Activated CD8-positive, alpha-beta memory T cell treated with anti-CD3 and anti-CD28 coated beads, Interleukin-2, amount 10 ng/mL, durations not matched to agents 7 days and 5 days (primary cell): ENCODE measurements at regions not wholly inside any gene's neighbourhood (a gene's known extent, or its start where the extent isn't known, plus 50 kb on each side); places are given as distances from the start of the nearest gene placed in this dataset.

Experiments used
- ATAC-seq: fragments of 150-1000 bp; cut with Tn5 transposase; one replicate; pipeline ENCODE4 v1.10.0; 2021; ENCODE audit warnings: moderate library complexity
- CTCF ChIA-PET: fragments of 350-600 bp; sonication (Branson Sonifier 250); formaldehyde crosslinking; loops from one replicate; lab custom pipeline; 2021; ENCODE audit warnings: antibody characterized with exemption; lab: Charles Lee
- DNase-seq: peaks from one replicate; pipeline ENCODE4 v3.0.0-alpha.2; 2020
- H3K27ac Mint-ChIP-seq: one replicate; pipeline ENCODE4 v1.8.0; 2021; ENCODE audit warnings: mild to moderate bottlenecking, mixed read lengths
- H3K27me3 Mint-ChIP-seq: one replicate; pipeline ENCODE4 v1.8.0; 2021; ENCODE audit warnings: mixed read lengths
- H3K36me3 Mint-ChIP-seq: one replicate; pipeline ENCODE4 v1.8.0; 2021; ENCODE audit warnings: mild to moderate bottlenecking, mixed read lengths
- H3K4me1 Mint-ChIP-seq: one replicate; pipeline ENCODE4 v1.8.0; 2021; ENCODE audit warnings: mixed read lengths
- H3K4me3 Mint-ChIP-seq: one replicate; pipeline ENCODE4 v1.8.0; 2021; ENCODE audit warnings: mild to moderate bottlenecking, moderate library complexity, mixed read lengths
- H3K9me3 Mint-ChIP-seq: one replicate; pipeline ENCODE4 v1.8.0; 2022; ENCODE audit warnings: low read depth, mixed read lengths

GRCh38 chr15:31571676-31572075 is 245.0 kb downstream of the KLF13 start:
- Mint-ChIP-seq H3K36me3 (no peaks in the 10 kb centered on the region), H3K27ac (no peak overlapping the region), H3K4me1 (no peaks in the 10 kb centered on the region), H3K4me3 (no peak overlapping the region), H3K9me3 (peaks cover 3% of the 10 kb centered on the region), H3K27me3 (peaks cover 7% of the 10 kb centered on the region)
- DNase-seq, result peak; percentile 3
- CTCF ChIA-PET, result interaction anchor here (0.8 kb wide), 1 partner anchor 12 kb away, joined by 3 read pairs; no protein-coding TSS in a partner anchor
- ATAC-seq, result no peak

- Mint-ChIP-seq H3K4me1 (no peaks in the 10 kb centered on the region), H3K36me3 (no peaks in the 10 kb centered on the region), H3K27ac (no peak overlapping the region), H3K27me3 (peaks cover 16% of the 10 kb centered on the region), H3K9me3 (no peaks in the 10 kb centered on the region), H3K4me3 (no peak overlapping the region)
- DNase-seq, result no peak
- ATAC-seq, result no peak
- CTCF ChIA-PET, result no interaction called here
These were observed 247.1 kb downstream of the KLF13 start for GRCh38 chr15:31573759-31574158.

GRCh38 chr15:31574766-31575165 is 248.1 kb downstream of the KLF13 start:
- Mint-ChIP-seq H3K9me3 (no peaks in the 10 kb centered on the region), H3K4me3 (no peak overlapping the region), H3K36me3 (no peaks in the 10 kb centered on the region), H3K4me1 (no peaks in the 10 kb centered on the region), H3K27me3 (peaks cover 16% of the 10 kb centered on the region), H3K27ac (no peak overlapping the region)
- ATAC-seq (no peak), DNase-seq (peak; percentile 7)
- CTCF ChIA-PET, result no interaction called here

- ATAC-seq, result no peak
- no peak overlapping the region for H3K4me3 Mint-ChIP-seq
- no peaks in the 10 kb centered on the region for H3K4me1 Mint-ChIP-seq
- CTCF ChIA-PET, result no interaction called here
- no peak overlapping the region for H3K27ac Mint-ChIP-seq
- H3K27me3 Mint-ChIP-seq, result peaks cover 21% of the 10 kb centered on the region
- no peak for DNase-seq
- no peaks in the 10 kb centered on the region for H3K36me3 Mint-ChIP-seq
- peaks cover 2% of the 10 kb centered on the region for H3K9me3 Mint-ChIP-seq
These were observed 250.5 kb downstream of the KLF13 start for GRCh38 chr15:31577108-31577507.

- CTCF ChIA-PET, result no interaction called here
- H3K27ac Mint-ChIP-seq, result no peak overlapping the region
- no peak for DNase-seq
- peaks cover 18% of the 10 kb centered on the region for H3K27me3 Mint-ChIP-seq
- peaks cover 7% of the 10 kb centered on the region for H3K9me3 Mint-ChIP-seq
- H3K4me1 Mint-ChIP-seq, result no peaks in the 10 kb centered on the region
- ATAC-seq, result no peak
- no peaks in the 10 kb centered on the region for H3K36me3 Mint-ChIP-seq
- H3K4me3 Mint-ChIP-seq, result no peak overlapping the region
These were observed 252.6 kb downstream of the KLF13 start for GRCh38 chr15:31579282-31579681.

- peaks cover 14% of the 10 kb centered on the region for H3K27me3 Mint-ChIP-seq
- no peaks in the 10 kb centered on the region for H3K4me1 Mint-ChIP-seq
- CTCF ChIA-PET, result no interaction called here
- no peak overlapping the region for H3K27ac Mint-ChIP-seq
- ATAC-seq (no peak), DNase-seq (no peak)
- no peaks in the 10 kb centered on the region for H3K36me3 Mint-ChIP-seq
- H3K4me3 Mint-ChIP-seq, result no peak overlapping the region
- H3K9me3 Mint-ChIP-seq, result peaks cover 7% of the 10 kb centered on the region
These were observed 253.3 kb downstream of the KLF13 start for GRCh38 chr15:31579976-31580375.

- no peak overlapping the region for H3K4me3 Mint-ChIP-seq
These were observed 257.6 kb downstream of the KLF13 start for GRCh38 chr15:31584195-31584594.

GRCh38 chr15:31585240-31585639 is 258.6 kb downstream of the KLF13 start:
- CTCF ChIA-PET, result no interaction called here
- H3K36me3 Mint-ChIP-seq, result no peaks in the 10 kb centered on the region
- ATAC-seq, result no peak
- H3K9me3 Mint-ChIP-seq, result peaks cover 7% of the 10 kb centered on the region
- no peak overlapping the region for H3K4me3 Mint-ChIP-seq
- no peaks in the 10 kb centered on the region for H3K4me1 Mint-ChIP-seq
- DNase-seq, result no peak
- H3K27me3 Mint-ChIP-seq, result peaks cover 11% of the 10 kb centered on the region
- H3K27ac Mint-ChIP-seq, result no peak overlapping the region

More at GRCh38 chr15:31584195-31584594, 257.6 kb downstream of the KLF13 start:
- Mint-ChIP-seq H3K27me3 (peaks cover 14% of the 10 kb centered on the region), H3K9me3 (peaks cover 7% of the 10 kb centered on the region), H3K4me1 (no peaks in the 10 kb centered on the region), H3K27ac (no peak overlapping the region), H3K36me3 (no peaks in the 10 kb centered on the region)
- ATAC-seq (no peak), DNase-seq (no peak)
- CTCF ChIA-PET, result interaction anchor here (1.0 kb wide), 1 partner anchor 12 kb away, joined by 3 read pairs; no protein-coding TSS in a partner anchor

GRCh38 chr15:31586841-31587240 is 260.2 kb downstream of the KLF13 start:
- Mint-ChIP-seq H3K4me1 (no peaks in the 10 kb centered on the region), H3K27me3 (peaks cover 10% of the 10 kb centered on the region), H3K27ac (no peak overlapping the region), H3K36me3 (no peaks in the 10 kb centered on the region), H3K4me3 (no peak overlapping the region), H3K9me3 (peaks cover 5% of the 10 kb centered on the region)
- no peak for ATAC-seq
- no peak for DNase-seq
- CTCF ChIA-PET, result no interaction called here

- ATAC-seq (no peak), DNase-seq (no peak)
- Mint-ChIP-seq H3K4me1 (no peaks in the 10 kb centered on the region), H3K36me3 (no peaks in the 10 kb centered on the region), H3K9me3 (peaks cover 4% of the 10 kb centered on the region), H3K4me3 (no peak overlapping the region), H3K27me3 (peaks cover 8% of the 10 kb centered on the region), H3K27ac (no peak overlapping the region)
- CTCF ChIA-PET, result no interaction called here
These were observed 260.9 kb downstream of the KLF13 start for GRCh38 chr15:31587583-31587982.

GRCh38 chr15:31590609-31591008 is 264.0 kb downstream of the KLF13 start:
- H3K9me3 Mint-ChIP-seq, result no peaks in the 10 kb centered on the region
- DNase-seq (no peak), ATAC-seq (no peak)
- no peaks in the 10 kb centered on the region for H3K4me1 Mint-ChIP-seq
- no peak overlapping the region for H3K4me3 Mint-ChIP-seq
- H3K27me3 Mint-ChIP-seq, result peaks cover 8% of the 10 kb centered on the region
- H3K27ac Mint-ChIP-seq, result no peak overlapping the region
- CTCF ChIA-PET, result no interaction called here
- no peaks in the 10 kb centered on the region for H3K36me3 Mint-ChIP-seq

- no peak overlapping the region for H3K27ac Mint-ChIP-seq
- H3K36me3 Mint-ChIP-seq, result no peaks in the 10 kb centered on the region
- H3K9me3 Mint-ChIP-seq, result no peaks in the 10 kb centered on the region
- no peak for DNase-seq
- CTCF ChIA-PET, result no interaction called here
- no peak for ATAC-seq
- H3K4me3 Mint-ChIP-seq, result no peak overlapping the region
- H3K27me3 Mint-ChIP-seq, result peaks cover 8% of the 10 kb centered on the region
- H3K4me1 Mint-ChIP-seq, result no peaks in the 10 kb centered on the region
These were observed 265.3 kb downstream of the KLF13 start for GRCh38 chr15:31591908-31592307.

GRCh38 chr15:31597466-31597865 is 270.8 kb downstream of the KLF13 start:
- Mint-ChIP-seq H3K36me3 (no peaks in the 10 kb centered on the region), H3K4me1 (no peaks in the 10 kb centered on the region), H3K27me3 (peaks cover 20% of the 10 kb centered on the region), H3K4me3 (no peak overlapping the region), H3K9me3 (no peaks in the 10 kb centered on the region), H3K27ac (no peak overlapping the region)
- ATAC-seq, result no peak
- CTCF ChIA-PET, result no interaction called here
- DNase-seq, result no peak

GRCh38 chr15:31598620-31599019 is 272.0 kb downstream of the KLF13 start:
- Mint-ChIP-seq H3K9me3 (no peaks in the 10 kb centered on the region), H3K36me3 (no peaks in the 10 kb centered on the region), H3K27ac (no peak overlapping the region), H3K4me1 (no peaks in the 10 kb centered on the region), H3K4me3 (no peak overlapping the region), H3K27me3 (peaks cover 27% of the 10 kb centered on the region)
- DNase-seq (no peak), ATAC-seq (no peak)
- CTCF ChIA-PET, result no interaction called here

- H3K4me3 Mint-ChIP-seq, result no peak overlapping the region
- no peak overlapping the region for H3K27ac Mint-ChIP-seq
- no peaks in the 10 kb centered on the region for H3K9me3 Mint-ChIP-seq
- H3K4me1 Mint-ChIP-seq, result no peaks in the 10 kb centered on the region
- peaks cover 31% of the 10 kb centered on the region for H3K27me3 Mint-ChIP-seq
- DNase-seq, result no peak
- no peaks in the 10 kb centered on the region for H3K36me3 Mint-ChIP-seq
- CTCF ChIA-PET, result no interaction called here
- no peak for ATAC-seq
These were observed 278.9 kb downstream of the KLF13 start for GRCh38 chr15:31605467-31605931.
